Ecto neural progenitor cell (in vitro differentiated cells): ENCODE measurements at regions not wholly inside any gene's neighbourhood (a gene's known extent, or its start where the extent isn't known, plus 50 kb on each side); places are given as distances from the start of the nearest gene placed in this dataset.
"Not testable (repeated sequence)": the region's sequence is repeated elsewhere in the genome, so short reads cannot be mapped to it uniquely, and the experiment has no call there.

Source experiments
- DNase-seq: peaks from one replicate; pipeline ENCODE4 v3.0.0-alpha.2; 2018; ENCODE audit warnings: low spot score

GRCh38 chr7:12884856-12885440 lies 197.5 kb downstream of the ARL4A start:
- no peak for DNase-seq

- no peak for DNase-seq
Measured at GRCh38 chr7:12888717-12889116, 201.3 kb downstream of the ARL4A start.

GRCh38 chr7:12889391-12889790 lies 202.0 kb downstream of the ARL4A start:
- no peak for DNase-seq

- no peak for DNase-seq
Measured at GRCh38 chr7:12890586-12890985, 203.2 kb downstream of the ARL4A start.

GRCh38 chr7:12893292-12893691 lies 205.9 kb downstream of the ARL4A start:
- DNase-seq: no peak

- no peak for DNase-seq
Measured at GRCh38 chr7:12895296-12895695, 207.9 kb downstream of the ARL4A start.

GRCh38 chr7:12896316-12896715 lies 208.9 kb downstream of the ARL4A start:
- DNase-seq: no peak

GRCh38 chr7:12898004-12898403 lies 210.6 kb downstream of the ARL4A start:
- no peak for DNase-seq

GRCh38 chr7:12898620-12899019 lies 211.2 kb downstream of the ARL4A start:
- DNase-seq: no peak

- DNase-seq: no peak
Measured at GRCh38 chr7:12905671-12906070, 218.2 kb downstream of the ARL4A start.

DNA sequence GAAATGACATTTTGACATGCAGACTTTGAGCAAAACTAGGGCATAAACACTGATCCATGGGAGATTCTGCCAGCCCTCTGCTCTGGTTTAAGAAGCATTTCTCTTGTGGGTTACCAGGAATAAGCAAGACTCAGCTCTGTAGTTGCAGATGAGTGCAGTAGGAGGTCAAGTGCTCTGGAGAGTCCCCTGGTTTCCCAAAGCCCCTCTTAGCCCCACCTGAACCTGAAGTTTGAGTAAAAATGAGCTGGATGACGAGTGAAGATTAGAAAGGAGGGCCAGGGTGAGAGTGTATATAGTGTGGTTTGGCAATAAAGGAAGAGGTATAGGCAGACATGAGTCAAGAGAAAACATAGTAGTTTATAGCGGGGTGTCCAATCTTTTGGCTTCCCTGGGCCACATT lies 220.3 kb downstream of the ARL4A start:
- DNase-seq: no peak

DNA sequence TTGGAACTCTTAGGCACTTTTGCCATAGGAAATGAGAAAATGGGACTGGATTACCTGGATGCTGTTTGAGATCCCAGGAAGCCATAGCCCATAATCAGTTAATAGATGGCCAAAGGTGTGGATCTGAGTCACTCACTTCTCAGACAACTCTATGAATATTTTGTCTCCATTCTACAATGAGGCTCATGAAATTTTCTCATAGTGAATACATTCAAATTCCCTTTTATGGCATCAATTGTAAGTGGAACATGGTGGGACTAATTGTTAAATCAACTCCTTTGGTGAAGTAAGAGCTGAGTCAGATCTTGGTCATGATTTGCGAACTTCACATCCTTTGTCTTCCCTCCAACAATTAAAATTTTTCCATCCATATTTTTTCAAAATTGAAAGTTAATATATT lies 222.1 kb downstream of the ARL4A start:
- DNase-seq: no peak

DNA sequence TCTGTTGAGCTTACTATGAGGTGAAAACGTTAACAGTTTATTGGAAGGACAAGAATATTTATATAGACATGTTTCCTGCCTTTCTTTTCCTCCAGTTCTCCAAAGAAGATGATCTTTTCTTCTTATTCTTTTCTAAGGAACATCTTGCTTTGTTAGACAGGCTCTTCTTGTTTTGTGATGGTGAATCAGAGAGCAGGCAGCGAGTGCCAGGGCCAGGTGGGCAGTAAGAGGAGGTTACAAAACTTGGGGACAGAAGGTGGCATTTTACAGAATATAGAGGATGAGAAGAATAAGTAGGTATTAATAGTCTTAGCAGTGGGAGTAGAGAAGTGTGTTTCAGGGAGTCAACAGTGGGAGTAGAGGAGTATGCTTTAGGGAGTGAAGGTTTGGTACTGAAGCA lies 223.6 kb downstream of the ARL4A start:
- DNase-seq: no peak

DNA sequence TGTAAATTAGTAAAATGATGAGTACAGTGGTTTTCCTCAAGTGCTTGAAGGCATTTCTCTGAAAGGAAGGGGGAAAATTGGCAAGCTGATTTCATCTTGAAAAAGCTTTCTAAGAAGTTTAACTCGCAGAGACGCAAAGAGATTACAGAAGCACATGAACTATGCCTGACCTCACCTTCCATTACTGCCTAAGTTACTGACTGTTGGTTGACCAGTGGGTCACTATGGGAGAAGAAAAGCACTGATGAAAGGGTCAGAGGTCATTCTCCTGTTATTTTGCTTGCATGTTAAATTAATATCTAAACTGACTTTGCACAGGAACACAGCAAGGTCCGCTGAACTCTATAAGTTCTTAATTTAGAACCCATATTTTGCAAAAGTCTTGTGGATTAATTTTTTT lies 225.6 kb downstream of the ARL4A start:
- DNase-seq: no peak

DNA sequence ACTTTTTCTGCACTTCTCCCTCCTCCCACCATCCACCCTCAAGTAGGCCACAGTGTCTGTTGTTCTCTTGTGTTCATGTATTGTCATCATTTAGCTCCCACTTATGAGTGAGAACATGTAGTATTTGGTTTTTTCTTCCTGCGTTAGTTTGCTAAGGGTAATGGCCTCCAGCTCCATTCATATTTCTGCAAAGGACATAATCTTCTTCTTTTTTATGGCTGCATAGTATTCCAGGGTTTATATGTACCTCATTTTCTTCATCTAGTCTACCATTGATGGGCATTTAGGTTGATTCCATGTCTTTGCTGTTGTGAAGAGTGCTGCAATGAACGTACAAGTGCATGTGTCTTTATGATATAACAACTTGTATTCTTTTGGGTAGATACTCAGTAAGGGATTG lies 230.4 kb downstream of the ARL4A start:
- no peak for DNase-seq

DNA sequence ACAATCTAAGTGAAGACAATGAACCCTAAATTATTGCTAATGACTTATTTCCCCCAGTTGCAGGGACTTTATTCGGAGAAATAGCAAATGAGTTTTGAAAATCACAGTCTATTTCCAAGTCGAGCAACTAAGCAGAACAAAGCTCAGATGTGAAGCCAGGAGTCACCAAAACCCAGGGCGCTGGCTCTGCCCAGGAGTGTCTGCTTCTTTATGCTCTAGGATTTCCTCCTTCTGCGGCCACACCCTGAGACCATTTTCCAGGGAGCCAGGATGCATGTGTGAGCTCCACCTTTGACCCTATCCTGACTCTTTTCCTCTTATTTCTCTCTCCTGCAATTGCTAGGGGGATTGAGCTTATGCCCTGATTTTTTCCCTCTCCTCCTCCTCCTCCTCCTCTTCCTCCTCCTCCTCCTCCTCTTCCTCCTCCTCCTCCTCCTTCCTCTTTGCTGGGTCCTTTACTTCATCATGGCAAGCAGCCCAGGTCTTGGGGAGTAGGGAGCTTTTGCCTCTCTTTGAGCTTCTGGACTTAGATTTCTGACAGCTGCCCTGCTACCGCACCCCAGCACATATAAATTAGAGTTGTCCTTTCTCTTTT lies 234.4 kb downstream of the ARL4A start:
- no peak for DNase-seq

DNA sequence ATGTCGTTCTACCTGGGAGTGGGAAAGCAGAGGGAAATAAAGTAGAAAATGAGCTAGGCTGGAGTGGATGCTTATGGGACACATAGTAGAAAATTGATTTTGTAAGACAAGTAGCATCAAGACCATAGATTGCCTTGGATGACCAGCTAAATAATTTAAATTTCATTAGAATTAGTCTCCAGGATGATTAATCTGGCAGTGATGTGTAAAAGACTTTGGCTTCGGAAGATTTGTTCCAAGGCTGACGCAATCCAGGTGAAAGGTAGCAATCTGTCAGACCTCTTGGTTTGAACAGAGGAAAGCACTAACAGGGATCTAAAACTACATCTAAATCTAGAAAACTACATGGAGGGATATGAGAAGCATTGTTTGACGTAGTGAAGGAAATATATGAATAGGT lies 236.5 kb downstream of the ARL4A start:
- DNase-seq: no peak

GRCh38 chr7:12926206-12926605 lies 238.8 kb downstream of the ARL4A start:
- no peak for DNase-seq

GRCh38 chr7:12927635-12928434 lies 240.4 kb downstream of the ARL4A start:
- no peak for DNase-seq

DNA sequence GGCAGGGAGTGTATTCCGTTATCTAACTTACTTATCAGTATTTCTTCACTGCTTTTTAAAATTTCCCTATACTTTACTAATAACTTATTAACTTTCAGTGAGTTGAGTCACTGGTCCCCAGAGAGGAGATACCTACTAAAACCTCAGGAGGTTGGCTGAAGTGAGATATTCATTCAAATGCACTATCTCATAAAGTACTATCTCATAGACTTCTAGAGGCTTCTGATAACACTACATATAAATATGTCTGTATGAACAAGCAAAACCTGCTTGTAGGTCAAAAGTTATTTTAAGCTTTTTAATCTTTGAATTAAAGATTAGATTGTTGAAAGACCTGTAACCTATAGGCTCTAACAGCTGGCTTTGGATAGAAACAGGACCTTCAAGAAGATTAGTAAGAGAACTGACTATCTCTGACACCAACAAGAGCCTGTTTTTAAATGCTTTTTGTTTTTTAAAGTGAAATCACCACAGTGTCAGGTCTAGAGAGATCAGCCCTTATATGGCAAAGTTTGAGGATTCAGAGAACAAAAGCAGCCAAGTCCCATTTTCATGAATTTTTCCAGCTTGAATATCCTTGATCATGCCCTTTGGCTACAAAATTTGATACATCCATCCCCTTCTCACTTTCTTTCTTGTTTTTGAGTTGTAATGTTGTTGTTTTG lies 242.2 kb downstream of the ARL4A start:
- no peak for DNase-seq

GRCh38 chr7:12930534-12930933 lies 243.1 kb downstream of the ARL4A start:
- DNase-seq: no peak

- not testable (repeated sequence) for DNase-seq
Measured at GRCh38 chr7:12931465-12931864, 244.0 kb downstream of the ARL4A start.

- no peak for DNase-seq
Measured at GRCh38 chr7:12939694-12940093, 252.3 kb downstream of the ARL4A start.
